ENCODE measurements at regions not wholly inside any gene's neighbourhood (a gene's known extent, or its start where the extent isn't known, plus 50 kb on each side); places are given as distances from the start of the nearest gene placed in this dataset.

GRCh38 chr22:44586351-44586990 lies 88.4 kb upstream of the RTL6 start:
- Histone ChIP-seq H4K20me1 (ENCODE audit: low read depth) (no peaks in the 10 kb centered on the region), H3K9ac (no peak overlapping the region), H3K9me3 (ENCODE audit: low read depth) (no peaks in the 10 kb centered on the region), H3K4me1 (peaks cover 16% of the 10 kb centered on the region), H3K36me3 (no peaks in the 10 kb centered on the region), H3F3A (ENCODE audit: low read depth) (peaks cover 10% of the 10 kb centered on the region), H3K4me3 (no peak overlapping the region), H3K27me3 (no peaks in the 10 kb centered on the region), H3K27ac (no peak overlapping the region), H3K79me2 (ENCODE audit: low read depth) (no peaks in the 10 kb centered on the region), H3K4me2 (peak overlapping the region; percentile 44), H2AFZ (replicated peaks) (peak overlapping the region; percentile 17)
- Mint-ChIP-seq H3K27ac (peak overlapping the region; percentile 80), H3K27me3 (ENCODE audit: insufficient read depth, low read depth) (peaks cover 17% of the 10 kb centered on the region), H3K9me3 (peaks cover 5% of the 10 kb centered on the region), H3K36me3 (no peaks in the 10 kb centered on the region), H3K4me3 (peak overlapping the region; percentile 10), H3K4me1 (peaks cover 25% of the 10 kb centered on the region)
- TF ChIP-seq EZH2 (IDR thresholded peaks at IDR 0.05), result no peak
- no peak for TF ChIP-seq EZH2phosphoT487 (IDR thresholded peaks at IDR 0.05)
- no peak for TF ChIP-seq CTCF (IDR thresholded peaks at IDR 0.05)
- DNase-seq (ENCODE audit: low spot score), result no peak

- Mint-ChIP-seq H3K27me3 (ENCODE audit: insufficient read depth, low read depth) (peaks cover 16% of the 10 kb centered on the region), H3K4me3 (peak overlapping the region; percentile 18)
These were observed 87.7 kb upstream of the RTL6 start for GRCh38 chr22:44585559-44586350.

GRCh38 chr22:44584256-44584902 lies 86.3 kb upstream of the RTL6 start:
- Mint-ChIP-seq H3K27ac (peak overlapping the region; percentile 82), H3K4me3 (no peak overlapping the region), H3K4me1 (peaks cover 25% of the 10 kb centered on the region), H3K36me3 (no peaks in the 10 kb centered on the region), H3K9me3 (peaks cover 4% of the 10 kb centered on the region), H3K27me3 (ENCODE audit: insufficient read depth, low read depth) (peaks cover 14% of the 10 kb centered on the region)
- DNase-seq (ENCODE audit: low spot score), result no peak
- H3F3A ChIP-seq (ENCODE audit: low read depth), result peaks cover 10% of the 10 kb centered on the region
- H3K79me2 ChIP-seq (ENCODE audit: low read depth), result no peaks in the 10 kb centered on the region
- no peaks in the 10 kb centered on the region for H3K9me3 ChIP-seq (ENCODE audit: low read depth)
- no peak overlapping the region for H3K9ac ChIP-seq
- no peaks in the 10 kb centered on the region for H3K36me3 ChIP-seq
- no peak overlapping the region for H2AFZ ChIP-seq (replicated peaks)
- peaks cover 16% of the 10 kb centered on the region for H3K4me1 ChIP-seq
- no peak overlapping the region for H3K4me2 ChIP-seq
- H3K27ac ChIP-seq, result no peak overlapping the region
- H3K27me3 ChIP-seq, result no peaks in the 10 kb centered on the region
- TF ChIP-seq CTCF (IDR thresholded peaks at IDR 0.05), result no peak
- TF ChIP-seq EZH2 (IDR thresholded peaks at IDR 0.05), result no peak
- TF ChIP-seq EZH2phosphoT487 (IDR thresholded peaks at IDR 0.05), result no peak
- no peak overlapping the region for H3K4me3 ChIP-seq
- H4K20me1 ChIP-seq (ENCODE audit: low read depth), result no peaks in the 10 kb centered on the region

More at GRCh38 chr22:44585559-44586350, 87.7 kb upstream of the RTL6 start:
- Histone ChIP-seq H4K20me1 (ENCODE audit: low read depth) (no peaks in the 10 kb centered on the region), H3K27ac (no peak overlapping the region), H3K4me1 (peaks cover 16% of the 10 kb centered on the region), H3K9ac (no peak overlapping the region), H2AFZ (replicated peaks) (no peak overlapping the region), H3K9me3 (ENCODE audit: low read depth) (no peaks in the 10 kb centered on the region), H3K36me3 (no peaks in the 10 kb centered on the region), H3F3A (ENCODE audit: low read depth) (peaks cover 10% of the 10 kb centered on the region), H3K4me3 (no peak overlapping the region), H3K4me2 (no peak overlapping the region), H3K79me2 (ENCODE audit: low read depth) (no peaks in the 10 kb centered on the region), H3K27me3 (no peaks in the 10 kb centered on the region)
- peak overlapping the region; percentile 80 for H3K27ac Mint-ChIP-seq
- peaks cover 5% of the 10 kb centered on the region for H3K9me3 Mint-ChIP-seq
- peaks cover 25% of the 10 kb centered on the region for H3K4me1 Mint-ChIP-seq
- no peak for TF ChIP-seq EZH2phosphoT487 (IDR thresholded peaks at IDR 0.05)
- TF ChIP-seq EZH2 (IDR thresholded peaks at IDR 0.05), result no peak
- no peak for TF ChIP-seq CTCF (IDR thresholded peaks at IDR 0.05)
- no peak for DNase-seq (ENCODE audit: low spot score)
- no peaks in the 10 kb centered on the region for H3K36me3 Mint-ChIP-seq
